Neural progenitor cell (in vitro differentiated cells): ENCODE measurements at regions not wholly inside any gene's neighbourhood (a gene's known extent, or its start where the extent isn't known, plus 50 kb on each side); places are given as distances from the start of the nearest gene placed in this dataset.

Source experiments
- CTCF ChIP-seq: fragments of 200-600 bp; sonication (generic); IDR thresholded peaks from 2 replicates; pipeline ENCODE4 v1.5.1; 2017; ENCODE audit warnings: antibody characterized with exemption, mild to moderate bottlenecking
- EZH2 ChIP-seq: fragments of 200-600 bp; sonication (generic); IDR thresholded peaks from 2 replicates; pipeline ENCODE4 v1.6.1; 2017; ENCODE audit warnings: antibody characterized with exemption, mild to moderate bottlenecking, moderate library complexity
- EZH2phosphoT487 ChIP-seq: fragments of 200-600 bp; sonication (generic); IDR thresholded peaks from 2 replicates; pipeline ENCODE4 v1.6.1; 2017; ENCODE audit warnings: antibody characterized with exemption

- no peak for TF ChIP-seq CTCF
- no peak for TF ChIP-seq EZH2phosphoT487
- TF ChIP-seq EZH2: no peak
Observed at GRCh38 chr6:14353798-14354197, 236.2 kb downstream of the CD83 start.
